Endothelial cell of umbilical vein (primary cell): ENCODE measurements at regions not wholly inside any gene's neighbourhood (a gene's known extent, or its start where the extent isn't known, plus 50 kb on each side); places are given as distances from the start of the nearest gene placed in this dataset.

Source experiments
- BruUV-seq: library from RNA; stranded (reverse); fragments of 400-500 nt; replicated peaks from 2 replicates; lab custom pipeline; 2021; lab: Mats Ljungman, UMichigan
- CTCF ChIA-PET: fragments of 300-600, 350-600 bp; sonication (Branson Sonifier 250); formaldehyde crosslinking; loops from one replicate; lab custom pipeline; 2021; ENCODE audit warnings: antibody characterized with exemption, inconsistent platforms; lab: Charles Lee
- POLR2A ChIA-PET: fragments of 300-600, 350-600 bp; sonication (Branson Sonifier 250); formaldehyde crosslinking; loops from one replicate; lab custom pipeline; 2021; ENCODE audit warnings: antibody characterized with exemption, inconsistent platforms; lab: Charles Lee
- DNase-seq: peaks from one replicate; pipeline ENCODE4 v3.0.0-alpha.2; 2011; ENCODE audit warnings: low read depth, low spot score
- FAIRE-seq: peaks from 2 replicates; lab custom pipeline; 2011; peaks lifted over from hg19 to GRCh38; lab: Jason Lieb, UNC
- H2AFZ ChIP-seq: 2 replicates; pipeline ENCODE4 v1.6.0; 2012; ENCODE audit warnings: low read depth, low read length, control low read depth, inconsistent platforms
- H3K27ac ChIP-seq: 2 replicates; pipeline ENCODE4 v1.5.1; 2011; ENCODE audit warnings: low read depth, mild to moderate bottlenecking, control low read depth, low read length, moderate library complexity; ENCODE audit not compliant: insufficient read depth
- H3K27me3 ChIP-seq, 2 experiments: 2 replicates each; pipeline versions ENCODE4 v1.6.0 to v1.6.1; 2011; ENCODE audit warnings: low read length in 2 of 2, mixed read lengths in 1 of 2; ENCODE audit not compliant: control insufficient read depth in 2 of 2, insufficient read depth in 2 of 2
- H3K36me3 ChIP-seq, 2 experiments: 2 replicates in 1 of 2; 3 replicates in 1 of 2; pipeline ENCODE4 v1.5.1; 2011; ENCODE audit warnings: low read length in 2 of 2, mild to moderate bottlenecking in 1 of 2, moderate library complexity in 1 of 2; ENCODE audit not compliant: control insufficient read depth in 2 of 2, insufficient read depth in 2 of 2; ENCODE audit errors: extremely low read depth in 1 of 2
- H3K4me1 ChIP-seq: 3 replicates; pipeline ENCODE4 v1.5.1; 2011; ENCODE audit warnings: mild to moderate bottlenecking, low read length; ENCODE audit not compliant: control insufficient read depth, insufficient read depth; ENCODE audit errors: extremely low read depth
- H3K4me2 ChIP-seq: 2 replicates; pipeline ENCODE4 v1.6.1; 2011; ENCODE audit warnings: low read length, control low read depth, mixed read lengths; ENCODE audit not compliant: insufficient read depth
- H3K4me3 ChIP-seq, 3 experiments: fragments of 200-600 bp in 1 of 3; sonication (generic), shearing (Covaris generic) in 1 of 3; replicated peaks in 1 of 3; 2 replicates each; pipeline ENCODE4 v1.5.1; 2011 to 2016; ENCODE audit warnings: control low read depth in 3 of 3, low read length in 3 of 3, mild to moderate bottlenecking in 2 of 3, inconsistent platforms in 1 of 3, low read depth in 1 of 3, moderate library complexity in 1 of 3; ENCODE audit not compliant: insufficient read depth in 1 of 3
- H3K79me2 ChIP-seq: 2 replicates; pipeline ENCODE4 v1.6.0; 2012; ENCODE audit warnings: low read length, inconsistent platforms; ENCODE audit not compliant: control insufficient read depth, insufficient read depth
- H3K9ac ChIP-seq: replicated peaks from 2 replicates; pipeline ENCODE3; 2011; ENCODE audit warnings: low read length, control low read depth; ENCODE audit not compliant: insufficient read depth; ENCODE audit errors: extremely low read depth
- H3K9me1 ChIP-seq: replicated peaks from 3 replicates; pipeline ENCODE4 v1.6.0; 2011; ENCODE audit warnings: mild to moderate bottlenecking, low read length; ENCODE audit not compliant: control insufficient read depth, insufficient read depth; ENCODE audit errors: extremely low read depth
- H3K9me3 ChIP-seq: replicated peaks from 2 replicates; pipeline ENCODE4 v1.5.1; 2012; ENCODE audit warnings: low read length, inconsistent platforms; ENCODE audit not compliant: control insufficient read depth, insufficient read depth
- H4K20me1 ChIP-seq: replicated peaks from 2 replicates; pipeline ENCODE3; 2011; ENCODE audit warnings: mild to moderate bottlenecking, low read length; ENCODE audit not compliant: control insufficient read depth, insufficient read depth; ENCODE audit errors: extremely low read depth
- EZH2 ChIP-seq: IDR thresholded peaks from 2 replicates; pipeline ENCODE4 v1.6.1; 2012; ENCODE audit warnings: borderline replicate concordance, low read depth, mild to moderate bottlenecking, moderate library complexity, low read length, inconsistent platforms; ENCODE audit not compliant: severe bottlenecking
- FOS ChIP-seq: IDR thresholded peaks from 2 replicates; pipeline ENCODE4 v1.6.1; 2011; ENCODE audit warnings: mild to moderate bottlenecking, low read length, moderate library complexity, borderline replicate concordance; ENCODE audit not compliant: insufficient read depth
- GATA2 ChIP-seq: IDR thresholded peaks from 2 replicates; pipeline ENCODE4 v1.7.0; 2011; ENCODE audit warnings: low read depth, mild to moderate bottlenecking, moderate library complexity, mixed read lengths, low read length; ENCODE audit not compliant: insufficient read length, insufficient read depth
- JUN ChIP-seq: IDR thresholded peaks from 2 replicates; pipeline ENCODE4 v1.6.1; 2011; ENCODE audit warnings: borderline replicate concordance, low read depth; ENCODE audit not compliant: insufficient read length, insufficient read depth
- MYC ChIP-seq: IDR thresholded peaks from one replicate; pipeline ENCODE4 v1.6.1; 2011; ENCODE audit warnings: mild to moderate bottlenecking, low read depth, low read length
- POLR2A ChIP-seq: IDR thresholded peaks from 2 replicates; pipeline ENCODE4 v1.6.1; 2012; ENCODE audit warnings: low read depth, mild to moderate bottlenecking, control low read depth, low read length
- POLR2AphosphoS5 ChIP-seq: IDR thresholded peaks from 2 replicates; pipeline ENCODE4 v1.6.1; 2012; ENCODE audit warnings: low read depth, mild to moderate bottlenecking, control low read depth, low read length, moderate library complexity; ENCODE audit not compliant: insufficient read depth
- dilution Hi-C: fragments of 300-500 bp; cut with MboI; formaldehyde crosslinking; loops from one replicate; pipeline ENCODE4 v1.15.0; 2019; ENCODE audit warnings: low sequenced_read_pairs; ENCODE audit not compliant: extremely low pct_ligation_motif_present
- intact Hi-C: fragments of 100-400 bp; cut with micrococcal nuclease; formaldehyde crosslinking; loops from one replicate; pipeline ENCODE4 v1.10.0; 2022
- TF ChIP-seq, protein P1 (sequence below), 2 donors: IDR thresholded peaks; 1 replicate in 1 of 2; 2 replicates in 1 of 2; pipeline ENCODE4 v1.5.1; 2011; ENCODE audit warnings: low read length in 2 of 2, mild to moderate bottlenecking in 2 of 2, moderate library complexity in 2 of 2, control low read depth in 1 of 2, inconsistent platforms in 1 of 2, low read depth in 1 of 2; ENCODE audit not compliant: insufficient read depth in 1 of 2; ENCODE audit errors: extremely low read depth in 1 of 2
- TF ChIP-seq, protein P2 (sequence below): IDR thresholded peaks from 2 replicates; pipeline ENCODE4 v1.6.1; 2011; ENCODE audit not compliant: insufficient read depth, insufficient read length

DNA sequence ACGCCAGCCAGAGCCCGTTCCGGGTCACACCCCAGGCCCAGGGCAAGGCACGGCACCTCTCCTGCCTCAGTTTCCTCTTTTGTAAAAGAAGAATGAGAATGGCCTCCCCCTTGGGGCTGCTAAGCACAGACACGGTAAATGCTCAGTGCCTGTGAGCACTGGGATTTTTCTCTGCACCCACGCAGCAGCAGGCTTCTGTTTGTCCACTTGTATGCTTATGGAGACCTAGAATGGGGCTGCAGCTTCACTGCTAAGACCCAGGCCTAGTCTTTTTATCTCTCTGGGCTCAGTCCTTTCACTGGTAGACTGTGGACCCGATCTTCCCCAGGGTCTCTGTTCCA lies 1327.9 kb downstream of the TBC1D22A start:
- no peak overlapping the region for H2AFZ ChIP-seq
- ChIA-PET CTCF (no interaction called here), POLR2A (no interaction called here)
- H3K27ac ChIP-seq = no peak overlapping the region
- no peaks in the 10 kb centered on the region for H3K9me1 ChIP-seq
- H3K4me2 ChIP-seq = no peak overlapping the region
- no peaks in the 10 kb centered on the region for H3K27me3 ChIP-seq
- DNase-seq (no peak), FAIRE-seq (no peak)
- no TSS peak for BruUV-seq
- H3K36me3 ChIP-seq = no peaks in the 10 kb centered on the region
- dilution Hi-C loops = no loop called here
- no peak overlapping the region for H3K4me3 ChIP-seq
- no peaks in the 10 kb centered on the region for H4K20me1 ChIP-seq
- TF ChIP-seq EZH2 = no peak
- TF ChIP-seq, protein P1, sequence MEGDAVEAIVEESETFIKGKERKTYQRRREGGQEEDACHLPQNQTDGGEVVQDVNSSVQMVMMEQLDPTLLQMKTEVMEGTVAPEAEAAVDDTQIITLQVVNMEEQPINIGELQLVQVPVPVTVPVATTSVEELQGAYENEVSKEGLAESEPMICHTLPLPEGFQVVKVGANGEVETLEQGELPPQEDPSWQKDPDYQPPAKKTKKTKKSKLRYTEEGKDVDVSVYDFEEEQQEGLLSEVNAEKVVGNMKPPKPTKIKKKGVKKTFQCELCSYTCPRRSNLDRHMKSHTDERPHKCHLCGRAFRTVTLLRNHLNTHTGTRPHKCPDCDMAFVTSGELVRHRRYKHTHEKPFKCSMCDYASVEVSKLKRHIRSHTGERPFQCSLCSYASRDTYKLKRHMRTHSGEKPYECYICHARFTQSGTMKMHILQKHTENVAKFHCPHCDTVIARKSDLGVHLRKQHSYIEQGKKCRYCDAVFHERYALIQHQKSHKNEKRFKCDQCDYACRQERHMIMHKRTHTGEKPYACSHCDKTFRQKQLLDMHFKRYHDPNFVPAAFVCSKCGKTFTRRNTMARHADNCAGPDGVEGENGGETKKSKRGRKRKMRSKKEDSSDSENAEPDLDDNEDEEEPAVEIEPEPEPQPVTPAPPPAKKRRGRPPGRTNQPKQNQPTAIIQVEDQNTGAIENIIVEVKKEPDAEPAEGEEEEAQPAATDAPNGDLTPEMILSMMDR (IDR thresholded peaks at IDR 0.05; ENCODE audit: extremely low read depth in 1 of 2, insufficient read depth in 1 of 2, low read depth in 1 of 2, low read length in 2 of 2) = no peak
- no peaks in the 10 kb centered on the region for H3K4me1 ChIP-seq
- no peak overlapping the region for H3K9ac ChIP-seq
- peaks cover 7% of the 10 kb centered on the region for H3K9me3 ChIP-seq
- no peaks in the 10 kb centered on the region for H3K79me2 ChIP-seq
- intact Hi-C loops = no loop called here

DNA sequence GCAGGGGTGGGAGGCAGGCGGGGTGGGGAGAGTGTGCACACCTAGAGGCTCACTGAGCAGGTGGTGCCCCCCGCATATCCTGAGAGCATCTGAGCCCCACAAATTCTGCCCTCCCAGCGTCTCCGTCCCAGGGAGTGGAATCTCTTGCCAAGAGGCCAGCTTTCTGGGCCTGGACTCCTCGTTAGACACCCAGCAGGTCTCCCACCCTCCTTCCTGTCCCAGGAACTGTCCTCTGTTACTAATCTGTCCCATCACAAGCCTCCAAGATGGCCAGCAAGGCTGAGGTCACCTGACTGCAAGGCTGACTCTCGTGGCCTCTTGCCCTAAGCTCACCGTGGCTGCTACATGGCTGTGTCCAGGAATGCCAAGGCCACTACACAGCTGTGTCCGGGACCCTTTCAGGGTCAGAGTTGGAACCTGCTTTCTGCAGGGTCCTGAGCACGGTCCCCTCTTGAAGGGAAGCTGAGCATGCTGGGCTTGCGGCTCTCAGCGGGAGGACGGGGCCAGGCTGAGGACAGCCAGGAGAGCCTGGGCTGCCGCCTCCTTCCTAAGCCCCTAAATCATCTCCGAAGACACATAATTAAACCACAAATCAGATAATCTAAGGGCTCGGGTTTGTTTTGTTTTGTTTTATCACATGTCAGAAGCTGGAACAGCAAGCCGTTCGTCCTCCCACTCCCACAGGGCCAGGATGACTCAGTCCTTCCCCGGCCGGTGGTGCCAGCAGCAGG lies 1327.3 kb downstream of the TBC1D22A start:
- ChIA-PET CTCF (no interaction called here), POLR2A (no interaction called here)
- FAIRE-seq (no peak), DNase-seq (no peak)
- dilution Hi-C loops (no loop called here), intact Hi-C loops (no loop called here)
- H3K4me1 ChIP-seq = no peaks in the 10 kb centered on the region
- H4K20me1 ChIP-seq = no peaks in the 10 kb centered on the region
- H3K4me2 ChIP-seq = no peak overlapping the region
- H2AFZ ChIP-seq = no peak overlapping the region
- no peak overlapping the region for H3K9ac ChIP-seq
- no peaks in the 10 kb centered on the region for H3K36me3 ChIP-seq
- H3K27me3 ChIP-seq = no peaks in the 10 kb centered on the region
- TF ChIP-seq POLR2A (no peak), GATA2 (no peak), MYC (no peak), POLR2AphosphoS5 (no peak), EZH2 (no peak), FOS (no peak), JUN (no peak)
- TF ChIP-seq, protein P1 (IDR thresholded peaks at IDR 0.05; ENCODE audit: extremely low read depth in 1 of 2, insufficient read depth in 1 of 2, low read depth in 1 of 2, low read length in 2 of 2) = no peak
- TF ChIP-seq, protein P2, sequence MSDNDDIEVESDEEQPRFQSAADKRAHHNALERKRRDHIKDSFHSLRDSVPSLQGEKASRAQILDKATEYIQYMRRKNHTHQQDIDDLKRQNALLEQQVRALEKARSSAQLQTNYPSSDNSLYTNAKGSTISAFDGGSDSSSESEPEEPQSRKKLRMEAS = no peak
- H3K9me3 ChIP-seq = peaks cover 8% of the 10 kb centered on the region
- no peaks in the 10 kb centered on the region for H3K9me1 ChIP-seq
- no peak overlapping the region for H3K4me3 ChIP-seq
- H3K79me2 ChIP-seq = no peaks in the 10 kb centered on the region
- BruUV-seq = no TSS peak
- H3K27ac ChIP-seq = no peak overlapping the region
